Central memory CD8-positive, alpha-beta T cell (primary cell): ENCODE measurements at regions not wholly inside any gene's neighbourhood (a gene's known extent, or its start where the extent isn't known, plus 50 kb on each side); places are given as distances from the start of the nearest gene placed in this dataset.
"Not testable (repeated sequence)": the region's sequence is repeated elsewhere in the genome, so short reads cannot be mapped to it uniquely, and the experiment has no call there.

Source experiments
- ATAC-seq: fragments of 150-1000 bp; cut with Tn5 transposase; replicated peaks from 2 replicates; pipeline ENCODE4 v1.10.0; 2022; ENCODE audit warnings: mild to moderate bottlenecking, moderate FRiP score, moderate number of reproducible peaks; ENCODE audit not compliant: poor library complexity, severe bottlenecking; ENCODE audit errors: extremely low read depth
- DNase-seq, 2 donors: peaks; one replicate each; pipeline ENCODE4 v3.0.0; 2021; ENCODE audit warnings: low spot score in 2 of 2
- H3K27ac Mint-ChIP-seq: one replicate; pipeline ENCODE4 v1.8.0; 2022; ENCODE audit warnings: low read depth, mild to moderate bottlenecking, moderate library complexity, mixed read lengths
- H3K27me3 Mint-ChIP-seq: one replicate; pipeline ENCODE4 v1.8.0; 2022; ENCODE audit warnings: mixed read lengths
- H3K36me3 Mint-ChIP-seq: one replicate; pipeline ENCODE4 v1.8.0; 2022; ENCODE audit warnings: mild to moderate bottlenecking, moderate library complexity, mixed read lengths; ENCODE audit not compliant: insufficient read depth
- H3K4me1 Mint-ChIP-seq: one replicate; pipeline ENCODE4 v1.8.0; 2022; ENCODE audit warnings: mixed read lengths
- H3K4me3 Mint-ChIP-seq: one replicate; pipeline ENCODE4 v1.8.0; 2022; ENCODE audit warnings: mild to moderate bottlenecking, moderate library complexity, mixed read lengths
- H3K9me3 Mint-ChIP-seq: one replicate; pipeline ENCODE4 v1.8.0; 2022; ENCODE audit warnings: mixed read lengths

GRCh38 chr7:106372595-106373318 lies 88.0 kb upstream of the NAMPT start:
- H3K4me3 Mint-ChIP-seq, result no peak overlapping the region
- H3K36me3 Mint-ChIP-seq, result no peaks in the 10 kb centered on the region
- no peaks in the 10 kb centered on the region for H3K9me3 Mint-ChIP-seq
- peaks cover 3% of the 10 kb centered on the region for H3K4me1 Mint-ChIP-seq
- no peak overlapping the region for H3K27ac Mint-ChIP-seq
- DNase-seq (no peak), ATAC-seq (no peak)
- no peaks in the 10 kb centered on the region for H3K27me3 Mint-ChIP-seq

DNA sequence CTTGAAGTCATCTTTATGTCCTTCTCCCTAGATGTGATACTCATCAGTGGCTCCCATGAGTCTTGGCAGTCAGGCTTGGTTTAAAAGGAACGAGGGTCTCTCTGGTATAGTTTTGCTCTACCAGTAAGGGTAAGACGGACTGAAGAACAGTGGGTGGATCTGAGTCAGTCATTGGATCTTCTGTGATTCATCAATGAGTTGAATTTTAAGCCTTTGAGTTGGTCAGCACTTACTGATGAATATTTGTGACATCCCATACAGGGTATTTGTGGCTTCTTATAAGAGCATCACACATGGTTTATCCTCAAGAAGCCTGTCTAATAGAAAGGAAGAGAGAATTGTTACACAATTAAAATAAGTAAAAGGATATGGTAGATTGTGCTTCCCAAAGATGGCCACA lies 87.3 kb upstream of the NAMPT start:
- H3K27ac Mint-ChIP-seq, result no peak overlapping the region
- H3K9me3 Mint-ChIP-seq, result no peaks in the 10 kb centered on the region
- no peak overlapping the region for H3K4me3 Mint-ChIP-seq
- no peak for ATAC-seq
- H3K27me3 Mint-ChIP-seq, result no peaks in the 10 kb centered on the region
- no peaks in the 10 kb centered on the region for H3K4me1 Mint-ChIP-seq
- DNase-seq, result no peak
- no peaks in the 10 kb centered on the region for H3K36me3 Mint-ChIP-seq

DNA sequence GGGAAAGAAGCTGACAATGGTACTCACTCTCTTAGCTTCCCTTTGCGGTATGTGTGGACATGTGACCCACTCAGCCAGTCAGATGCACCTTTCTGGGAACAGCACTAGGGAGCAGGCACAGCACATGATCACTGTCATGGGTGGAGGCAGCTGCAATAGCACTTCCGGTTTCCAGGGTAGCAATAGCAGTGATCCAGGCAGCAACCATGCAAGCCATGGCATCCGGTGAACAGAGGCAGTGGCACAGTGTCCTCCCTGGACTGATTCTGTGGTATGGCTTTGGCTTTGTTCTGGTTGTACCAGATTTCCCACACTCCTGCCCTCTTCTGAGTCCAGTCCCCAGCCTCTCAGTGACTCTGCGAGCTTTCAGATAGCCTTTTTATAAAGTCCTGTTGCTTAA lies 86.8 kb upstream of the NAMPT start:
- H3K36me3 Mint-ChIP-seq, result no peaks in the 10 kb centered on the region
- H3K27ac Mint-ChIP-seq, result no peak overlapping the region
- no peaks in the 10 kb centered on the region for H3K27me3 Mint-ChIP-seq
- DNase-seq (no peak), ATAC-seq (no peak)
- H3K9me3 Mint-ChIP-seq, result no peaks in the 10 kb centered on the region
- H3K4me1 Mint-ChIP-seq, result no peaks in the 10 kb centered on the region
- no peak overlapping the region for H3K4me3 Mint-ChIP-seq

GRCh38 chr7:106370542-106370941 lies 85.8 kb upstream of the NAMPT start:
- no peak overlapping the region for H3K4me3 Mint-ChIP-seq
- ATAC-seq, result no peak
- DNase-seq, result no peak
- no peaks in the 10 kb centered on the region for H3K27me3 Mint-ChIP-seq
- no peaks in the 10 kb centered on the region for H3K4me1 Mint-ChIP-seq
- H3K27ac Mint-ChIP-seq, result no peak overlapping the region
- no peaks in the 10 kb centered on the region for H3K36me3 Mint-ChIP-seq
- H3K9me3 Mint-ChIP-seq, result no peaks in the 10 kb centered on the region

DNA sequence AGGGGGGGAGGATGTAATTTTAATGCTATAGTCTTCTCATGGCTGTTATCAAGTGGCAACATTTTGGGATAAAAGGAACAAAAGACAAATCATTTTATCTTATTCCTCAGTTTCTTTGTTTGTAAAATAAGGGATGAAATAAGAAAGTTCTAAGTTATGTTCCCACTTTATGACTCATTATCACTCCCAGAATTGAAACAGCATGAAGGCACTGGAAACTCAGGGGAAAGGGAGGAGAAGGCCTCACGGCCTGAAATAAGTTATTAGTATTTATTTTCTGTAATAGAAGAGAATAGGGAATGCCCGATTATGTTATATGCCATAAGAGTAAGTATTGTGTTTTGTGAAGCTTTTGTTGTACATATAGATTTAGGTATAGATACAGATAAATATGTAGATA lies 85.0 kb upstream of the NAMPT start:
- DNase-seq (no peak), ATAC-seq (no peak)
- no peak overlapping the region for H3K4me3 Mint-ChIP-seq
- H3K36me3 Mint-ChIP-seq, result no peaks in the 10 kb centered on the region
- H3K4me1 Mint-ChIP-seq, result no peaks in the 10 kb centered on the region
- H3K27ac Mint-ChIP-seq, result no peak overlapping the region
- no peaks in the 10 kb centered on the region for H3K9me3 Mint-ChIP-seq
- H3K27me3 Mint-ChIP-seq, result no peaks in the 10 kb centered on the region

GRCh38 chr7:106369352-106369751 lies 84.6 kb upstream of the NAMPT start:
- Mint-ChIP-seq H3K27ac (no peak overlapping the region), H3K4me1 (no peaks in the 10 kb centered on the region), H3K4me3 (no peak overlapping the region), H3K9me3 (no peaks in the 10 kb centered on the region), H3K36me3 (no peaks in the 10 kb centered on the region), H3K27me3 (no peaks in the 10 kb centered on the region)
- DNase-seq, result no peak
- ATAC-seq, result no peak

GRCh38 chr7:106367664-106368063 lies 82.9 kb upstream of the NAMPT start:
- no peak for DNase-seq
- no peak overlapping the region for H3K4me3 Mint-ChIP-seq
- H3K36me3 Mint-ChIP-seq, result no peaks in the 10 kb centered on the region
- ATAC-seq, result no peak
- H3K4me1 Mint-ChIP-seq, result no peaks in the 10 kb centered on the region
- no peaks in the 10 kb centered on the region for H3K9me3 Mint-ChIP-seq
- H3K27me3 Mint-ChIP-seq, result peaks cover 10% of the 10 kb centered on the region
- H3K27ac Mint-ChIP-seq, result no peak overlapping the region

DNA sequence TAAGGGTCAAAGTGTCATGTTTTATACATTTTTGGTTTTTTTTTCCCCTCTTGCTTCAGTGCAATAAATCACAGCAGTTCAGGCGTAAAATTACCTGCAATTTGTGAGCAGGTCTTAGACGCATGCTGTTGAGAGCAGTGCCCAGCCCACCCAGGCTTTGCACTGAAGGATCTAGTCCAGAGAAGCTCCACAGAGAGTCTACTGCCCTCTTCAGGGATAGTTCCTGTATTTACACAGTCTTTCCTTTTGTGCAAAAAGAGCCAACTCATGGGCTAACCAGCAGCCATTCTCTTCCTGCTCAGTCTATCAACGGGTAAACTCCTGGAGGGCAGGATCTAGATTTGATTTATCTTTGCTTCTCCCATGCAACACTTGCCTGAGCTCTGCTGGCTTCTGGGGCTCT lies 82.2 kb upstream of the NAMPT start:
- Mint-ChIP-seq H3K27me3 (peaks cover 15% of the 10 kb centered on the region), H3K27ac (no peak overlapping the region), H3K36me3 (no peaks in the 10 kb centered on the region), H3K4me1 (no peaks in the 10 kb centered on the region), H3K9me3 (no peaks in the 10 kb centered on the region), H3K4me3 (no peak overlapping the region)
- no peak for ATAC-seq
- no peak for DNase-seq

- Mint-ChIP-seq H3K36me3 (no peaks in the 10 kb centered on the region), H3K27me3 (peaks cover 31% of the 10 kb centered on the region), H3K4me3 (no peak overlapping the region), H3K27ac (no peak overlapping the region), H3K4me1 (no peaks in the 10 kb centered on the region), H3K9me3 (no peaks in the 10 kb centered on the region)
- no peak for ATAC-seq
- DNase-seq, result no peak
Measured at GRCh38 chr7:106365252-106366005, 80.6 kb upstream of the NAMPT start.

DNA sequence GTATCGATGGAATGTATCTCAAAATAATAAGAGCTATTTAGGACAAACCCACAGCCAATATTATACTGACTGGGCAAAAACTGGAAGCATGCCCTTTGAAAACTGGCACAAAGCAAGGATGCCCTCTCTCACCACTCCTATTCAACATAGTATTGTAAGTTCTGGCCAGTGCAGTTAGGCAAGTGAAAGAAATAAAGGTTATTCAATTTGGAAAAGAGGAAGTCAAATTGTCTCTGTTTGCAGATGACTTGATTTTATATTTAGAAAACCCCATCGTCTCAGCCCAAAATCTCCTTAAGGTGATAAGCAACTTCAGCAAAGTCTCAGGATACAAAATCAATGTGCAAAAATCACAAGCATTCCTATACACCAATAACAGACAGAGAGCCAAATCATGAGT lies 77.7 kb upstream of the NAMPT start:
- peaks cover 50% of the 10 kb centered on the region for H3K27me3 Mint-ChIP-seq
- not testable (repeated sequence) for DNase-seq, H3K9me3 Mint-ChIP-seq, H3K4me3 Mint-ChIP-seq, ATAC-seq, H3K36me3 Mint-ChIP-seq, H3K27ac Mint-ChIP-seq, H3K4me1 Mint-ChIP-seq

GRCh38 chr7:106358103-106358663 lies 73.4 kb upstream of the NAMPT start:
- Mint-ChIP-seq H3K27ac (no peak overlapping the region), H3K4me1 (no peaks in the 10 kb centered on the region), H3K36me3 (no peaks in the 10 kb centered on the region)

DNA sequence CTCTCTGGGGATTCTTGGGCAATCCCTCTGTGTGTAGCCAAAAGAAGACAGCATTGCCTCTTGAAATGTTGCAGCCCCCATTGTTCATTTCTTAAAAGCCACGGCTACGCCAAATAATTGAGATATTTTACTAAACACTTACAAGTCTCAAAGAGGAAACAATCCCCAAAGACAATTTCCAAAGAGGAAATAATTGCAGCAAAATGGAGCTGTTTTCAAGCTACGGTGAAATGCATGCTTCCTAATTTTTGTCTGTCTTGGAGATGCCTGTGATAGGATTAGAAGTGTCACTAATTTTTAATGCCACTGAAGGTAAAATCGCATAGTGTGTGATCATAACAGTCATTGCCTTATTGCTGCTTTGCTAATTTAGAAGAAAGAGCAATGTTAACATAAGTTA lies 72.9 kb upstream of the NAMPT start:
- Mint-ChIP-seq H3K4me1 (no peaks in the 10 kb centered on the region), H3K27ac (no peak overlapping the region), H3K27me3 (peaks cover 61% of the 10 kb centered on the region), H3K4me3 (no peak overlapping the region), H3K36me3 (no peaks in the 10 kb centered on the region), H3K9me3 (no peaks in the 10 kb centered on the region)
- no peak for DNase-seq
- no peak for ATAC-seq

More at GRCh38 chr7:106358103-106358663, 73.4 kb upstream of the NAMPT start:
- DNase-seq (no peak), ATAC-seq (no peak)
- Mint-ChIP-seq H3K27me3 (peaks cover 64% of the 10 kb centered on the region), H3K4me3 (no peak overlapping the region), H3K9me3 (no peaks in the 10 kb centered on the region)

GRCh38 chr7:106354822-106355221 lies 70.0 kb upstream of the NAMPT start:
- no peaks in the 10 kb centered on the region for H3K36me3 Mint-ChIP-seq
- H3K27me3 Mint-ChIP-seq, result peaks cover 41% of the 10 kb centered on the region
- H3K27ac Mint-ChIP-seq, result no peak overlapping the region
- ATAC-seq (no peak), DNase-seq (no peak)
- H3K4me1 Mint-ChIP-seq, result no peaks in the 10 kb centered on the region
- no peaks in the 10 kb centered on the region for H3K9me3 Mint-ChIP-seq
- no peak overlapping the region for H3K4me3 Mint-ChIP-seq
